GM19239 (cell line): ENCODE measurements at regions not wholly inside any gene's neighbourhood (a gene's known extent, or its start where the extent isn't known, plus 50 kb on each side); places are given as distances from the start of the nearest gene placed in this dataset.
"Not testable (repeated sequence)": the region's sequence is repeated elsewhere in the genome, so short reads cannot be mapped to it uniquely, and the experiment has no call there.

Experiments used
- DNase-seq: peaks from one replicate; pipeline ENCODE4 v3.0.0; 2011; ENCODE audit warnings: low spot score; ENCODE audit not compliant: insufficient read length
- FAIRE-seq: peaks from 2 replicates; lab custom pipeline; 2011; peaks lifted over from hg19 to GRCh38; lab: Jason Lieb, UNC

DNA sequence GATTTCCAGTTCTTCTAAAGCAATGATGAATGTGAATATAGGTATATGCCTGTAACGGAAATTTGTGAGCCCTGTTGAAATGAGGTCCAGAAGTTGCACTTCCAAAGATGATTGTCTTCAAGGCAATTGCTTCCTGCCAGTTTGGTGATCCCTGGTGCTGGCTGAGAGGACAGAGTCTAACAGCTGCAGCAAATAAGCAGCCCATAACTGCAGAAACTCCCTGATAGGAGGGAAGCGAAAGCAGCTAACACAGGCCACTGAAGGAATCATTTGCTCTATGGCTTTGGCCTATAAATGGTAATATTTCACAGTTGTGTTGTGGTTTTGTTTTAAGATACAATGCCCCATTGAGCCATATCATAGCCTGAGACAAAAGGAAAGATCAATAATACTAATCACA lies 451.5 kb upstream of the MIR17HG start:
- FAIRE-seq (no peak), DNase-seq (no peak)

GRCh38 chr13:90898811-90899210 lies 448.7 kb upstream of the MIR17HG start:
- no peak for FAIRE-seq
- no peak for DNase-seq

DNA sequence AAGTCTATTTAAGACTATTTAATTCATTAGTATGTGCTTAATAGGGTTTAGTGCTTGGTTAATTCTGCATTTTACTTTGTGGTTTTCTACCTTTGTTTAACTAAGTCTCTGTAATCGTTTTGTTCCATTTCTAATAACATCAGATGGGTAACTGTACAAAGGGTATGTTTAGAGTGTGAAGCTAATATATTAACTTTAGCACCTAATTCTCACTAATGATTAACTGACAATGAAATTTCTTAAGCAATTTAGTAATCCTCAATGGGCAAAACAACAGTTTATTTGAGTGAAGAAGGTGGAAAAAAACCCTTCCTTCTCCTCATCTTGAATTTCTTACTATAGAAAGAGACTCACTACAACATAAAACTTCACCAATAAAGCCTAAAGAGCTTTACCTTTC lies 448.1 kb upstream of the MIR17HG start:
- FAIRE-seq = no peak

GRCh38 chr13:90902255-90902654 lies 445.2 kb upstream of the MIR17HG start:
- FAIRE-seq (no peak), DNase-seq (no peak)

More for the DNA sequence above, 448.1 kb upstream of the MIR17HG start:
- no peak for DNase-seq

DNA sequence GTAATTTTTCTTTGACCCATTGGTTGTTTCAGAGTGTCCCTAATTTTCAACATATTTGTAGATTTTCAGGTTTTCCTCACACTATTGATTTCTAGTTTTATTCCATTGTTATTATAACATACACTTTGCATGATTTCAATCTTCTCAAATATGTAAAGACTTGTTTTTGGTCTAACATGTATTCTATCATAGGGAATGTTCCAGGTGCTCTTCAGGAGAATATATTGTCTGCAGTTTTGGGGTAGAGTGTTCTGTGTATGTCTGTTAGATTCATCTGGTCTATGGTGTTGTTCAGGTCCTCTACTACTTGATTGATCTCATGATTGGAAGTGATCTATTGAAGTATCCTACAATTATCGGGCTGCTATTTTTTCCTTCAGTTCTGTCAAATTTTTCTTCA lies 440.9 kb upstream of the MIR17HG start:
- FAIRE-seq (no peak), DNase-seq (no peak)

GRCh38 chr13:90908792-90909191 lies 438.7 kb upstream of the MIR17HG start:
- FAIRE-seq (no peak), DNase-seq (no peak)

DNA sequence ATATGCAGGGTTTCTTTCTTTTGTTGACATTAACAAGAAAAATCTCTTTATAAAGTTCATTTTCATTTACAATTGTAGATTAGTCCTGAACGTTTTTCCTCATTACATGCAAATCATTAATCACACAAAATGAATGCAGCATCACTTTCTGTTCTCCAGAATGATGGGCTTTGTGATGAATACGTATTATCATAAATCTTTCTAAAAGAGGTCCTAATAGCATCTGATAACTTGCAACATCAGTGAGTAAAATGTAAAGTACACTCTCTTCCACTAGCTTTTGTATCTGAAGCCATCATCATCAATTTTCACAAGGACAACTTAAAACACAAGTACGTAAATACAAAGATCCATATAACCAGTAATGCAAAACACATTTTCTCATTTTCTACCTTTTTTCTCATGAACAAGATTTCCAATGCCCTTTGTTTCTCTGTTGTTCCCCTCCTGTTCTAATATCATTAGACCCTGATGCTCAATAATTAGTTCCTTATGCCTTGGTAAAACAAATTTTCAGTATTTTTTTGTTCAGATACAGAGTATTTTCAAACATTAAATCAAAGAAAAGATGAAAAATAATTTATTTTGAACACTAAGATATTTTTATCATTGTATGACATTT lies 437.4 kb upstream of the MIR17HG start:
- DNase-seq = no peak
- no peak for FAIRE-seq

GRCh38 chr13:90912247-90912646 lies 435.2 kb upstream of the MIR17HG start:
- FAIRE-seq (no peak), DNase-seq (no peak)

DNA sequence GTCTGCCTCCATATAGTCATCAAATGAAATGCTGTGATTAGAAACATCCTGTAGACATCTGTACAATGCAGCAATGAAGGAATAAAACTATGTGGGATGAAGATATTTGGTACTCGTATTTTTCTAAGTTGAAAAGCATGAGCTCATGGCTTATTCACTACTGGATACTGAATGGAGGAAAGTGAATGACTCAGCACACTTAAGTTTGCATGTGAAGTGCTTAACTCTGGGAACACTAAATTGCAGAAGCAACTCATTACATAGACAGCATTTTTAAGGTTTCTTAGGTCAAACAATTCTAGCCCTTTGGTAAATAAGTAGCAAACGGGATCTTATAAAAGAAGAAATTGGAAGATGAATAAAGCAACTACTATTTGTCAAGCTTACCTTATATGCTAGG lies 429.0 kb upstream of the MIR17HG start:
- no peak for FAIRE-seq
- DNase-seq = no peak

DNA sequence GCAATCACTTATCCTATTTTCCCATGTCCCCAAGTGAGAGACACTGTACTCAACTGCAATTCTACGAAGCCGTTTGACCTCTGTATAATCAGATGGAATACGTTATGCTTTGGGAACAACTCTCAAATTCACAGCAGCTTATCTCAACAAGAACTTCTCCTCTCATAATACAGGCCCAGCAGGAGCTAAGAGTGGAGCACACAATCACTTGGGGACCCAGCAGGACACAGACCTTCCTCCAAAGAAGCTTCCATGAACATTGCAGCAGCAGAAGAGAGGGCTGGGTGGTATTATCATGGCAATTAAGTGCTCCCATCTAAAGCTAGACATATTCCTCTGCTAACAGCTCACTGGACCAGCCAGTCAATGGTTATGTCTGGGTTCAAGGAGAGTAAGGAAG lies 428.3 kb upstream of the MIR17HG start:
- no peak for DNase-seq
- FAIRE-seq = no peak

- FAIRE-seq = no peak
- no peak for DNase-seq
Observed at GRCh38 chr13:90926459-90926858, 421.0 kb upstream of the MIR17HG start.

DNA sequence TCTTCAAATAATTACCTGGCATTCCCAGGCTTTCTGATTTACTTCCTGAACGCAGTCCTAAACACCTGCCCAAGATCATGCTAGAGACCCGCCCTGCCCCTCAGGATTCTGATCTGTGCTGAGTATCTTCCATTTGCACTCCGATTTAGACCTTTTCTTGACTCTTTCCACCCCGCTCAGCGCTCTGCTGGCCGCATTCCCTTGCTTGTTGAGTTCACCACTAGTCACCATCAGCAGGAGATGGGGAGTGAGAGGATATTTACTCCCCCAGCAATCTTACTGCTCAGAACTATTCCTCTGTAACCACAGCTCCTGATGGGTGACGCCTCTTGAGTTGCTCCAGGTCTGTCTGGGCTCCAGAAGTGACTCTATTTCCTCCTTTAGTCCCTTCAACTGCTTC lies 419.4 kb upstream of the MIR17HG start:
- FAIRE-seq (no peak), DNase-seq (no peak)

DNA sequence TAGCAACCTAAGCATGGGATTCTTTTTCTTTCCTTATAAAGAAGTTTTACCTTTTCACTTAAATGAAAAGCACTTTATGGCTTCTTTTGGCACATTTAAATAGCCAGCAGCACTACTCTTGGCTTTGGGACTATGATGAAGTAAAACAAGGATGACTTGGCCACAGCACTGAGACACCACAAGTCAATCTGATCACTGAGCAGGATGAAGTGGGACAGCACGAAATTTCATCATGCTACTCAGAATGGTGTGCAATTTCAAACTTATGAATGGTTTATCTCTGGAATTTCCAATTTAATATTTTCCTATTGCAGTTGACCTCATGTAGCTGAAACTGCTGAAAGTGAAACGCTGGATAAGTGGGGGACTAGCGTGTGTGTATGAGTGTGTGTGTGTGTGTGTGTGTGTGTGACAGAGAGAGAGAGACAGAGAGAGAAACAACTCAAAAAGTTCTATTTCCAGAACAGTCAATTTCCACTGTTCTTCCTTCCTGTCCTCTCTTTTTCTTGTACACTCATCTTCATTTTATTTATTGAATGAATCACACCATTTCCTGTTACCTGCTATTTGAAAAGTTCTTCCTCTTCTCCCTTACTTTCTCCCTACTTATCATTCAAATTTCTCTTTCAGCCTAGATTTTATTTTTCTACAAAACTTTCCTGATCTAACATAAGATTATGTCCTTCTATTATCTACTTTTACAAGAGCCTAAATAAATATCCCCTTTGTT lies 414.2 kb upstream of the MIR17HG start:
- DNase-seq (no peak), FAIRE-seq (no peak)

GRCh38 chr13:90934741-90935140 lies 412.7 kb upstream of the MIR17HG start:
- FAIRE-seq (no peak), DNase-seq (no peak)

GRCh38 chr13:90938848-90939247 lies 408.6 kb upstream of the MIR17HG start:
- no peak for FAIRE-seq
- DNase-seq = no peak

DNA sequence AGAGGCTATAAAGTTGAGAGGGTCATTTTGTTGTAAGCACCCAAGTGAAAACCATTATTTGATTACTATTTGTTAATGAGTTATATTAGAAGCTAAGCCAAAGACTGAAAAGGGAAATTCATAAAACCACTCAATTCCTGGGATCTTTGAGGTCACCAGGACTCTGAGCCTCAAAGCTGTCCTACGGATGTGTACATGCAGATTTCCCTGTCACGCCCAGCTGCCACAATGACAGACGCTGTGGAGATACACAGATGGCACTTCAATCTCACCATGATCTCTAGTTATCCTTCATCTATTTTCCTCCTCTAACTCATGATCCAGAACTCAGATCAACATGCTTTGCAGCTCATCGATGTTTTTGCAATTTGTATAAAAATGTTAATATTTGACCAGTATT lies 403.5 kb upstream of the MIR17HG start:
- FAIRE-seq = no peak
- DNase-seq = no peak

DNA sequence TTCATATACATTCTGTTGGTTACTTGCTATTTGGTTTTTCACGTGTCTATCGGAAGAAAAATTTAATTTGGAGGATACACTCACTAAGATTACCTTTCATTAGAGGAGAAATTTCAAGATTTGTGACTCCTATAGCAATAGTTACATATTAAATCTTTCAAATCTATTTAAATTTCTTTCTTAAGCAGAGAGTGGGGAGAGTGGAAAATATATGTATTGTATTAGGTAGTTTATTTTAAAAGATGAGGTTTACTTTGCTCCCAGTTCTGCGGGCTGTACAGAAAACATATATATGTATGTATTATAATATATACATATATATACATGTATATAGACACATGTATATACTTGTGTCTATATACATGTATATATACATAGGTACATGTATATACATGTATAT lies 402.3 kb upstream of the MIR17HG start:
- DNase-seq, FAIRE-seq: not testable (repeated sequence)

GRCh38 chr13:90946125-90946524 lies 401.4 kb upstream of the MIR17HG start:
- FAIRE-seq, DNase-seq: not testable (repeated sequence)

GRCh38 chr13:90947976-90948375 lies 399.5 kb upstream of the MIR17HG start:
- FAIRE-seq = no peak
- no peak for DNase-seq

DNA sequence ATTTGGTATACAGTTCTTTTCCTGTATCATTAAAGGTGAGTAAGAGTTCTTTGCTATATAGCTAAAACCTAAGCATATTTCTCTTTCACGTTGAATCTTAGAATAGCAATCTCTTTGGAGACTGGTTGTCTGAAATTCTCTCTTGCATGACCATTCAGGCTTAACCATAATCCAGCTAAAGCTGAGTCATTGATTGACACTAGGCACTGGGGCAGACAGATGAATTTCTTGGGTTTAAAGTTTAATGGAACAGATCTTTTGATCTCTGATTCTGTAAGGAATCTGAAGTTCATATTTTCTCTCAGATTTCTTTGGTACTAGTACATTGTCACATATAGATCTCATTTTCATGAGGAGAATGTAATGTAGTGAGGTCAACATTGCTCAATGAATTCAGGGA lies 397.3 kb upstream of the MIR17HG start:
- FAIRE-seq = no peak
- no peak for DNase-seq

DNA sequence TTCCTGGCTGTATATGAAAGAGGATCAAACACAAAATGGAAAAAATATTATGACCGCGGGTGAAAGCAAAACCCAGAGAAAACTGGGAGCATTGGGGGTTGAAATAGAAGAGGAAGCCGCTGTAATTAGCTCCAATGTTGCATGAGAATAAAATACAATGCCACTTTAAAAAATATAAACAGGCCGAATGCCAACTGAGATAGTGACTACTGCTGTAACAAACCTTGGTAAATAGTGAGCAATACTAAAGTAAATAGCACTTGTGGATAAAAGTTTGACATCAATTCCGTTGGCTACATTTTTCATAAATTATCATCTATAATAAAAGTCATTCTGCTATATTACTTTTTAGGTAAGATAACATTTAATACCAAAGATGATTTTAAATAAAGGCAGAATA lies 395.8 kb upstream of the MIR17HG start:
- DNase-seq = no peak
- FAIRE-seq = no peak

DNA sequence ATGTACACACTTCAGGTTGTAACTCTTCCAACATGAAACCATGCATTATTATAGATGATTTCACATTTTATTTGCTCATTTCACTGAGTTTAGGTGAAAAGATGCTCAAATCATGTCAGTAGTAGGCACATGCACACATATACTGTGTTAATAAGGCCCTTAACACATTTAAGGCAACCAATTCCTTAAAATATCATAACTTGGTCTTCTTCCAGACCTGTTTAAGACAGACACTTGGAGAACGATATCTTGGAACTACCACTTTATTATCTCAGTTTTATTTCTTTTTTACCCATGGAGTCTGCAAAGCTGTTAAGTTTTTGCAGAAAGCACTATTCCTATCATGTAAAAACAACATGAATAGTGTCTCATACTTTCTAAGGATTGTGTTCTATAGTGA lies 395.2 kb upstream of the MIR17HG start:
- no peak for DNase-seq
- no peak for FAIRE-seq
